Keratinocyte (primary cell): ENCODE measurements at regions not wholly inside any gene's neighbourhood (a gene's known extent, or its start where the extent isn't known, plus 50 kb on each side); places are given as distances from the start of the nearest gene placed in this dataset.

Experiments
- DNase-seq: peaks from one replicate; pipeline ENCODE4 v3.0.0-alpha.2; 2011; ENCODE audit warnings: low read depth, missing footprints, low spot score
- FAIRE-seq: peaks from 2 replicates; lab custom pipeline; 2011; peaks lifted over from hg19 to GRCh38; lab: Jason Lieb, UNC
- H2AFZ ChIP-seq: 2 replicates; pipeline ENCODE4 v1.6.0; 2012; ENCODE audit warnings: low read length, control low read depth, inconsistent platforms; ENCODE audit not compliant: control insufficient read depth
- H3K27ac ChIP-seq: 2 replicates; pipeline ENCODE4 v1.5.1; 2011; ENCODE audit warnings: low read length; ENCODE audit not compliant: control insufficient read depth, insufficient read depth
- H3K27me3 ChIP-seq: 3 replicates; pipeline ENCODE4 v1.6.0; 2011; ENCODE audit warnings: low read length; ENCODE audit not compliant: control insufficient read depth, insufficient read depth; ENCODE audit errors: extremely low read depth
- H3K36me3 ChIP-seq, 2 experiments: 2 replicates in 1 of 2; 3 replicates in 1 of 2; pipeline ENCODE4 v1.5.1; 2011; ENCODE audit warnings: low read length in 2 of 2, mild to moderate bottlenecking in 1 of 2; ENCODE audit not compliant: control insufficient read depth in 2 of 2, insufficient read depth in 2 of 2; ENCODE audit errors: extremely low read depth in 1 of 2
- H3K4me1 ChIP-seq: 3 replicates; pipeline ENCODE4 v1.5.1; 2011; ENCODE audit warnings: low read length; ENCODE audit not compliant: control insufficient read depth, insufficient read depth; ENCODE audit errors: extremely low read depth
- H3K4me2 ChIP-seq: 3 replicates; pipeline ENCODE4 v1.6.0; 2011; ENCODE audit warnings: low read depth, low read length; ENCODE audit not compliant: control insufficient read depth, insufficient read depth; ENCODE audit errors: extremely low read depth
- H3K4me3 ChIP-seq, 3 experiments: fragments of 200-600 bp in 1 of 3; sonication (generic) in 1 of 3; 2 replicates in 2 of 3; 3 replicates in 1 of 3; pipeline ENCODE4 v1.5.1; 2011 to 2016; ENCODE audit warnings: low read length in 3 of 3, mild to moderate bottlenecking in 3 of 3, control low read depth in 2 of 3, inconsistent platforms in 1 of 3, low read depth in 1 of 3, mixed read lengths in 1 of 3, mixed run types in 1 of 3, moderate library complexity in 1 of 3; ENCODE audit not compliant: control insufficient read depth in 2 of 3, insufficient read depth in 2 of 3; ENCODE audit errors: extremely low read depth in 1 of 3
- H3K79me2 ChIP-seq: 2 replicates; pipeline ENCODE4 v1.6.0; 2012; ENCODE audit warnings: low read length; ENCODE audit not compliant: control insufficient read depth, insufficient read depth
- H3K9ac ChIP-seq: 3 replicates; pipeline ENCODE4 v1.6.0; 2011; ENCODE audit warnings: low read length; ENCODE audit not compliant: control insufficient read depth, insufficient read depth; ENCODE audit errors: extremely low read depth
- H3K9me1 ChIP-seq: 3 replicates; pipeline ENCODE4 v1.6.0; 2011; ENCODE audit warnings: low read length; ENCODE audit not compliant: control insufficient read depth, insufficient read depth; ENCODE audit errors: extremely low read depth
- H3K9me3 ChIP-seq: 2 replicates; pipeline ENCODE4 v1.5.1; 2012; ENCODE audit warnings: low read depth, low read length; ENCODE audit not compliant: control insufficient read depth
- H4K20me1 ChIP-seq: 3 replicates; pipeline ENCODE4 v1.6.0; 2011; ENCODE audit warnings: low read length; ENCODE audit not compliant: control insufficient read depth, insufficient read depth; ENCODE audit errors: extremely low read depth
- CTCF ChIP-seq, 3 experiments: IDR thresholded peaks in 1 of 3; conservative IDR thresholded peaks in 1 of 3; optimal IDR thresholded peaks in 1 of 3; 2 replicates in 2 of 3; 3 replicates in 1 of 3; pipeline versions ENCODE3 to v1.5.1; 2011; ENCODE audit warnings: low read length in 3 of 3, mild to moderate bottlenecking in 3 of 3, moderate library complexity in 2 of 3, control low read depth in 1 of 3, inconsistent platforms in 1 of 3; ENCODE audit not compliant: insufficient read depth in 2 of 3; ENCODE audit errors: extremely low read depth in 1 of 3
- EZH2 ChIP-seq: IDR thresholded peaks from one replicate; pipeline ENCODE4 v1.6.1; 2012; ENCODE audit warnings: inconsistent platforms, mild to moderate bottlenecking, low read length, moderate library complexity
- dilution Hi-C: fragments of 300-500 bp; cut with MboI; formaldehyde crosslinking; loops from one replicate; pipeline ENCODE4 v1.7.0; 2020; ENCODE audit warnings: low sequenced_read_pairs; ENCODE audit not compliant: extremely low pct_ligation_motif_present

GRCh38 chr4:19025031-19025430, 1003.5 kb upstream of the LCORL start:
- dilution Hi-C loops: no loop called here
- no peaks in the 10 kb centered on the region for H3K9me1 ChIP-seq
- H3K9ac ChIP-seq: no peak overlapping the region
- H3K4me2 ChIP-seq: no peak overlapping the region
- no peak overlapping the region for H2AFZ ChIP-seq
- H3K27ac ChIP-seq: no peak overlapping the region
- FAIRE-seq (no peak), DNase-seq (no peak)
- H3K4me1 ChIP-seq: no peaks in the 10 kb centered on the region
- no peaks in the 10 kb centered on the region for H3K79me2 ChIP-seq
- TF ChIP-seq CTCF (optimal IDR thresholded peaks at IDR 0.05 in 1 of 3, IDR thresholded peaks at IDR 0.05 in 1 of 3, conservative IDR thresholded peaks at IDR 0.05 in 1 of 3; ENCODE audit: extremely low read depth in 1 of 3, insufficient read depth in 2 of 3, low read length in 3 of 3): no peak
- TF ChIP-seq EZH2: no peak
- no peak overlapping the region for H3K4me3 ChIP-seq
- H3K9me3 ChIP-seq: no peaks in the 10 kb centered on the region
- H3K27me3 ChIP-seq: no peaks in the 10 kb centered on the region
- no peaks in the 10 kb centered on the region for H4K20me1 ChIP-seq
- no peaks in the 10 kb centered on the region for H3K36me3 ChIP-seq

- Histone ChIP-seq H3K36me3 (no peaks in the 10 kb centered on the region), H3K9me1 (no peaks in the 10 kb centered on the region), H3K4me2 (no peak overlapping the region), H4K20me1 (no peaks in the 10 kb centered on the region), H3K9ac (no peak overlapping the region), H3K79me2 (no peaks in the 10 kb centered on the region), H3K27ac (no peak overlapping the region), H3K4me3 (no peak overlapping the region), H3K9me3 (no peaks in the 10 kb centered on the region), H2AFZ (no peak overlapping the region), H3K27me3 (no peaks in the 10 kb centered on the region), H3K4me1 (no peaks in the 10 kb centered on the region)
- FAIRE-seq: no peak
- DNase-seq: no peak
- TF ChIP-seq EZH2 (no peak), CTCF (optimal IDR thresholded peaks at IDR 0.05 in 1 of 3, IDR thresholded peaks at IDR 0.05 in 1 of 3, conservative IDR thresholded peaks at IDR 0.05 in 1 of 3; ENCODE audit: extremely low read depth in 1 of 3, insufficient read depth in 2 of 3, low read length in 3 of 3) (no peak)
- dilution Hi-C loops: no loop called here
Measured at GRCh38 chr4:19024047-19024446, 1002.5 kb upstream of the LCORL start.
